DOHH2 (cell line): ENCODE measurements at regions not wholly inside any gene's neighbourhood (a gene's known extent, or its start where the extent isn't known, plus 50 kb on each side); places are given as distances from the start of the nearest gene placed in this dataset.
"Not testable (repeated sequence)": the region's sequence is repeated elsewhere in the genome, so short reads cannot be mapped to it uniquely, and the experiment has no call there.

Experiments
- H3F3A ChIP-seq: fragments of 200-600 bp; sonication (generic), shearing (Covaris generic); 2 replicates; pipeline ENCODE4 v1.6.0; 2016; ENCODE audit warnings: antibody characterized with exemption, mild to moderate bottlenecking; ENCODE audit not compliant: control insufficient read depth, insufficient read depth
- H3K27ac ChIP-seq: fragments of 200-600 bp; sonication (generic); 2 replicates; pipeline ENCODE4 v1.5.1; 2014; ENCODE audit warnings: low read depth, mild to moderate bottlenecking, low read length, moderate library complexity
- H3K27me3 ChIP-seq: fragments of 200-600 bp; sonication (generic); 2 replicates; pipeline ENCODE4 v1.6.1; 2014; ENCODE audit warnings: mild to moderate bottlenecking, low read length, mixed read lengths; ENCODE audit not compliant: control insufficient read depth
- H3K36me3 ChIP-seq: fragments of 200-600 bp; sonication (generic); 2 replicates; pipeline ENCODE4 v1.6.1; 2014; ENCODE audit warnings: mild to moderate bottlenecking, low read length, moderate library complexity, mixed read lengths; ENCODE audit not compliant: control insufficient read depth
- H3K4me1 ChIP-seq: fragments of 200-600 bp; sonication (generic); 2 replicates; pipeline ENCODE4 v1.6.1; 2014; ENCODE audit warnings: mild to moderate bottlenecking, low read length, mixed read lengths; ENCODE audit not compliant: control insufficient read depth
- H3K4me2 ChIP-seq: fragments of 200-600 bp; sonication (generic); 2 replicates; pipeline ENCODE4 v1.6.0; 2014; ENCODE audit warnings: mild to moderate bottlenecking, low read length, moderate library complexity
- H3K4me3 ChIP-seq: fragments of 200-600 bp; sonication (generic); 2 replicates; pipeline ENCODE4 v1.5.1; 2014; ENCODE audit warnings: mild to moderate bottlenecking, low read length, mixed read lengths
- H3K79me2 ChIP-seq: fragments of 200-600 bp; sonication (generic); 2 replicates; pipeline ENCODE4 v1.6.1; 2014; ENCODE audit warnings: mild to moderate bottlenecking, low read length, mixed read lengths; ENCODE audit not compliant: control insufficient read depth
- H3K9me2 ChIP-seq: fragments of 200-600 bp; sonication (generic); replicated peaks from 2 replicates; pipeline ENCODE4 v1.6.1; 2014; ENCODE audit warnings: mild to moderate bottlenecking, low read length, mixed read lengths; ENCODE audit not compliant: control insufficient read depth
- H3K9me3 ChIP-seq: fragments of 200-600 bp; sonication (generic); 2 replicates; pipeline ENCODE4 v1.6.1; 2014; ENCODE audit warnings: antibody characterized with exemption, low read length, mixed read lengths; ENCODE audit not compliant: control insufficient read depth, insufficient read depth
- H4K20me1 ChIP-seq: fragments of 200-600 bp; sonication (generic); 2 replicates; pipeline ENCODE4 v1.6.0; 2014; ENCODE audit warnings: low read depth, mild to moderate bottlenecking, antibody characterized with exemption, low read length, moderate library complexity; ENCODE audit not compliant: control insufficient read depth, insufficient read depth
- EZH2phosphoT487 ChIP-seq: fragments of 200-600 bp; sonication (generic); IDR thresholded peaks from 2 replicates; pipeline ENCODE4 v1.6.1; 2017; ENCODE audit warnings: borderline replicate concordance, mild to moderate bottlenecking, antibody characterized with exemption, low read length, moderate library complexity, mixed read lengths
- TF ChIP-seq, protein P1 (sequence below): fragments of 200-600 bp; sonication (generic); IDR thresholded peaks from one replicate; pipeline ENCODE4 v1.5.1; 2014; ENCODE audit warnings: antibody characterized with exemption, mild to moderate bottlenecking, low read depth, low read length; ENCODE audit not compliant: poor library complexity, severe bottlenecking

GRCh38 chr20:29311046-29311445 lies 1946.4 kb upstream of the DEFB115 start:
- not testable (repeated sequence) for H3F3A ChIP-seq, H3K79me2 ChIP-seq, H3K4me3 ChIP-seq, H3K4me1 ChIP-seq, H3K9me2 ChIP-seq, H3K36me3 ChIP-seq, H3K4me2 ChIP-seq, H3K27me3 ChIP-seq, H4K20me1 ChIP-seq, H3K9me3 ChIP-seq, H3K27ac ChIP-seq

GRCh38 chr20:29312679-29313078 lies 1944.8 kb upstream of the DEFB115 start:
- not testable (repeated sequence) for H4K20me1 ChIP-seq, H3K27ac ChIP-seq, H3K27me3 ChIP-seq, H3K4me2 ChIP-seq, H3K9me2 ChIP-seq, H3K4me3 ChIP-seq, H3K9me3 ChIP-seq, H3K79me2 ChIP-seq, H3K4me1 ChIP-seq, H3F3A ChIP-seq, H3K36me3 ChIP-seq

GRCh38 chr20:29313481-29313880 lies 1944.0 kb upstream of the DEFB115 start:
- no peak overlapping the region for H3K27ac ChIP-seq

DNA sequence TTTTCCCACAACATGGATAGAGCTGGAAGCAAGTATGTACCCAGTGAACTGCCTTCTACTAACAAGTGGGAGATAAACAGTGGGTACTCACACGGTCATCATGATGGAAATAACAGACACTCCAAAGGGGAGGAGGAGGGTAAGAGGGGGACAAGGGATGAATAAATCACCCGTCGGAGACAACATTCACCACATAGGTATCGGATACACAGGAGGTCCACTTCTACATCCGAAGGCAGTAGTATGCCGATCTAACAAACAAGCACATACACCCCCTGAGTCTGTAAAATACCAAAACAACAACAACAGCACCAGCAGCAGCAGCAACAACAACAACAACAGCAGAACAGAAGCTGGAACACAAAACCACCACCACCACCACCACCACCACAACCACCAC lies 1943.2 kb upstream of the DEFB115 start:
- Histone ChIP-seq H4K20me1 (no peaks in the 10 kb centered on the region), H3K4me1 (no peaks in the 10 kb centered on the region), H3K4me2 (no peak overlapping the region), H3K27ac (no peak overlapping the region), H3K27me3 (no peaks in the 10 kb centered on the region), H3F3A (no peaks in the 10 kb centered on the region), H3K9me2 (no peaks in the 10 kb centered on the region), H3K9me3 (no peaks in the 10 kb centered on the region; the same call in 1 of the 2 replicates), H3K4me3 (no peak overlapping the region), H3K79me2 (no peaks in the 10 kb centered on the region), H3K36me3 (no peaks in the 10 kb centered on the region)
- TF ChIP-seq, protein P1, sequence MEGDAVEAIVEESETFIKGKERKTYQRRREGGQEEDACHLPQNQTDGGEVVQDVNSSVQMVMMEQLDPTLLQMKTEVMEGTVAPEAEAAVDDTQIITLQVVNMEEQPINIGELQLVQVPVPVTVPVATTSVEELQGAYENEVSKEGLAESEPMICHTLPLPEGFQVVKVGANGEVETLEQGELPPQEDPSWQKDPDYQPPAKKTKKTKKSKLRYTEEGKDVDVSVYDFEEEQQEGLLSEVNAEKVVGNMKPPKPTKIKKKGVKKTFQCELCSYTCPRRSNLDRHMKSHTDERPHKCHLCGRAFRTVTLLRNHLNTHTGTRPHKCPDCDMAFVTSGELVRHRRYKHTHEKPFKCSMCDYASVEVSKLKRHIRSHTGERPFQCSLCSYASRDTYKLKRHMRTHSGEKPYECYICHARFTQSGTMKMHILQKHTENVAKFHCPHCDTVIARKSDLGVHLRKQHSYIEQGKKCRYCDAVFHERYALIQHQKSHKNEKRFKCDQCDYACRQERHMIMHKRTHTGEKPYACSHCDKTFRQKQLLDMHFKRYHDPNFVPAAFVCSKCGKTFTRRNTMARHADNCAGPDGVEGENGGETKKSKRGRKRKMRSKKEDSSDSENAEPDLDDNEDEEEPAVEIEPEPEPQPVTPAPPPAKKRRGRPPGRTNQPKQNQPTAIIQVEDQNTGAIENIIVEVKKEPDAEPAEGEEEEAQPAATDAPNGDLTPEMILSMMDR, result no peak
- no peak for TF ChIP-seq EZH2phosphoT487

More at GRCh38 chr20:29313481-29313880, 1944.0 kb upstream of the DEFB115 start:
- Histone ChIP-seq H3K4me3 (no peak overlapping the region), H3K9me3 (no peaks in the 10 kb centered on the region; the same call in 1 of the 2 replicates), H3K9me2 (no peaks in the 10 kb centered on the region), H3K36me3 (no peaks in the 10 kb centered on the region), H3F3A (no peaks in the 10 kb centered on the region), H3K27me3 (no peaks in the 10 kb centered on the region), H3K4me2 (no peak overlapping the region), H3K4me1 (no peaks in the 10 kb centered on the region), H4K20me1 (no peaks in the 10 kb centered on the region), H3K79me2 (no peaks in the 10 kb centered on the region)
- no peak for TF ChIP-seq EZH2phosphoT487
- TF ChIP-seq, protein P1, result no peak
